B cell (primary cell): ENCODE measurements at regions not wholly inside any gene's neighbourhood (a gene's known extent, or its start where the extent isn't known, plus 50 kb on each side); places are given as distances from the start of the nearest gene placed in this dataset.

Source experiments
- CTCF ChIP-seq: fragments of 200-600 bp; IDR thresholded peaks from one replicate; pipeline ENCODE4 v1.8.0; 2022; ENCODE audit warnings: antibody characterized with exemption, mild to moderate bottlenecking
- EZH2 ChIP-seq: IDR thresholded peaks from 2 replicates; pipeline ENCODE4 v1.6.1; 2012; ENCODE audit warnings: borderline replicate concordance, low read depth, mild to moderate bottlenecking, moderate library complexity, low read length; ENCODE audit not compliant: insufficient read depth, poor library complexity, severe bottlenecking

GRCh38 chr14:40581264-40581663, 1025.4 kb upstream of the LRFN5 start:
- TF ChIP-seq CTCF, result no peak
- TF ChIP-seq EZH2, result no peak
